A549 (cell line): ENCODE measurements at regions not wholly inside any gene's neighbourhood (a gene's known extent, or its start where the extent isn't known, plus 50 kb on each side); places are given as distances from the start of the nearest gene placed in this dataset.

Source experiments
- BCL3 ChIP-seq: fragments of >200 bp; sonication (Bioruptor Twin); formaldehyde crosslinking; IDR thresholded peaks from 3 replicates; pipeline ENCODE4 v1.6.1; 2016
- CBX8 ChIP-seq: fragments of 200-600 bp; sonication (generic); IDR thresholded peaks from 2 replicates; pipeline ENCODE4 v1.6.1; 2016
- CEBPB ChIP-seq, 2 experiments: fragments of >200 bp in 1 of 2; sonication (Bioruptor Twin) in 1 of 2; formaldehyde crosslinking in 1 of 2; IDR thresholded peaks; 2 replicates each; pipeline ENCODE4 v1.6.1; 2012 to 2016
- CHD2 ChIP-seq: fragments of 150-350 bp; IDR thresholded peaks from 2 replicates; pipeline ENCODE4 v1.6.1; 2014; ENCODE audit warnings: low read length; ENCODE audit not compliant: partially characterized antibody
- CTCF ChIP-seq: fragments of >200 bp; sonication (Bioruptor Twin); formaldehyde crosslinking; IDR thresholded peaks from 3 replicates; pipeline ENCODE4 v1.5.1; 2016
- E2F6 ChIP-seq: IDR thresholded peaks from 2 replicates; pipeline ENCODE4 v1.6.1; 2012; ENCODE audit warnings: low read depth, borderline replicate concordance
- ELK1 ChIP-seq: fragments of 150-350 bp; IDR thresholded peaks from 2 replicates; pipeline ENCODE4 v1.6.1; 2014; ENCODE audit warnings: low read depth, mild to moderate bottlenecking, low read length
- EP300 ChIP-seq, 2 experiments: fragments of >200 bp; sonication (Bioruptor Twin); formaldehyde crosslinking; IDR thresholded peaks; 2 replicates in 1 of 2; 3 replicates in 1 of 2; pipeline ENCODE4 v1.6.1; 2016 to 2017
- KDM5A ChIP-seq: fragments of 200-600 bp; sonication (generic); IDR thresholded peaks from 2 replicates; pipeline ENCODE4 v1.6.1; 2016; ENCODE audit warnings: antibody characterized with exemption, mild to moderate bottlenecking
- POLR2A ChIP-seq: IDR thresholded peaks from 2 replicates; pipeline ENCODE4 v1.6.1; 2012; ENCODE audit warnings: mild to moderate bottlenecking, low read length
- RAD21 ChIP-seq, 2 experiments: fragments of >200 bp in 1 of 2; sonication (Bioruptor Twin) in 1 of 2; formaldehyde crosslinking in 1 of 2; IDR thresholded peaks in 1 of 2; conservative IDR thresholded peaks in 1 of 2; 2 replicates in 1 of 2; 3 replicates in 1 of 2; pipeline ENCODE4 v1.6.1; 2012 to 2018; ENCODE audit warnings: inconsistent platforms in 1 of 2
- RCOR1 ChIP-seq: fragments of 150-350 bp; IDR thresholded peaks from 2 replicates; pipeline ENCODE4 v1.6.1; 2014; ENCODE audit warnings: antibody characterized with exemption, low read length, low read depth
- REST ChIP-seq: fragments of 200-600 bp; sonication (generic); IDR thresholded peaks from 2 replicates; pipeline ENCODE4 v1.6.1; 2016; ENCODE audit warnings: antibody characterized with exemption, mild to moderate bottlenecking, moderate library complexity
- USF2 ChIP-seq: fragments of 450-650 bp; IDR thresholded peaks from 2 replicates; pipeline ENCODE4 v1.6.1; 2014; ENCODE audit warnings: antibody characterized with exemption

- no peak for TF ChIP-seq CBX8
- TF ChIP-seq REST: no peak
- TF ChIP-seq E2F6: no peak
- no peak for TF ChIP-seq KDM5A
- TF ChIP-seq RAD21 (conservative IDR thresholded peaks at IDR 0.05 in 1 of 2, IDR thresholded peaks at IDR 0.05 in 1 of 2): no peak
- TF ChIP-seq CTCF: no peak
- no peak for TF ChIP-seq EP300 (IDR thresholded peaks at IDR 0.05)
- TF ChIP-seq CEBPB (IDR thresholded peaks at IDR 0.05): no peak
- no peak for TF ChIP-seq RCOR1
- TF ChIP-seq USF2: no peak
- TF ChIP-seq ELK1: no peak
- no peak for TF ChIP-seq POLR2A
- TF ChIP-seq CHD2: no peak
- TF ChIP-seq BCL3: no peak
Measured at GRCh38 chr13:62171697-62172096, 756.0 kb upstream of the PCDH20 start.
